ENCODE measurements at regions not wholly inside any gene's neighbourhood (a gene's known extent, or its start where the extent isn't known, plus 50 kb on each side); places are given as distances from the start of the nearest gene placed in this dataset.

GRCh38 chr13:33381180-33381579, 95.6 kb upstream of the STARD13 start:
- no peak overlapping the region for H3K14ac ChIP-seq (ENCODE audit: low read length)
- no CpG with 5 or more reads among the region's 5 CpGs for WGBS (ENCODE audit: extremely low coverage, insufficient coverage, insufficient read length)
- no peak overlapping the region for H2BK120ac ChIP-seq (ENCODE audit: insufficient read depth, low read length, poor library complexity)
- no peak overlapping the region for H3K18ac ChIP-seq (ENCODE audit: low read length)
- no peaks in the 10 kb centered on the region for H3K79me1 ChIP-seq (ENCODE audit: low read length)
- no peaks in the 10 kb centered on the region for H3K9me3 ChIP-seq (ENCODE audit: insufficient read depth, low read depth, low read length)
- H4K8ac ChIP-seq (ENCODE audit: low read depth, low read length): no peak overlapping the region
- H2BK5ac ChIP-seq (ENCODE audit: low read depth, low read length, poor library complexity): no peak overlapping the region
- peak in 1 of 2 donors; percentile 40 for DNase-seq
- no peak overlapping the region for H4K91ac ChIP-seq (ENCODE audit: low read depth, low read length)
- H2BK12ac ChIP-seq (ENCODE audit: low read length): no peak overlapping the region
- H3K79me2 ChIP-seq (ENCODE audit: control insufficient read depth, insufficient read depth, low read length, poor library complexity): no peaks in the 10 kb centered on the region
- H3K36me3 ChIP-seq (ENCODE audit: control insufficient read depth in 1 of 2, insufficient read depth in 2 of 2, low read length in 2 of 2): no peaks in the 10 kb centered on the region
- no peak overlapping the region for H2AFZ ChIP-seq (ENCODE audit: insufficient read depth, low read length, poor library complexity)
- H3K27ac ChIP-seq (ENCODE audit: low read depth, low read length): no peak overlapping the region
- H2AK5ac ChIP-seq (ENCODE audit: low read length): no peak overlapping the region
- no peak overlapping the region for H3K4me2 ChIP-seq (ENCODE audit: low read length)
- H3K4me3 ChIP-seq (ENCODE audit: low read depth, low read length): no peak overlapping the region
- H4K12ac ChIP-seq (ENCODE audit: low read depth, low read length): no peak overlapping the region
- no peaks in the 10 kb centered on the region for H3K4me1 ChIP-seq (ENCODE audit: control insufficient read depth in 1 of 2, insufficient read depth in 2 of 2, low read length in 2 of 2)
- H3K27me3 ChIP-seq (ENCODE audit: insufficient read depth, low read length): no peaks in the 10 kb centered on the region
- H3K9ac ChIP-seq (ENCODE audit: low read length): no peak overlapping the region
- no peak overlapping the region for H3K4ac ChIP-seq (ENCODE audit: low read depth, low read length)
- no peak overlapping the region for H3K23ac ChIP-seq (ENCODE audit: low read length)

- no peak overlapping the region for H3K4ac ChIP-seq (ENCODE audit: low read depth, low read length)
- no peak overlapping the region for H3K23ac ChIP-seq (ENCODE audit: low read length)
- H3K79me1 ChIP-seq (ENCODE audit: low read length): no peaks in the 10 kb centered on the region
- no peak overlapping the region for H2BK120ac ChIP-seq (ENCODE audit: insufficient read depth, low read length, poor library complexity)
- DNase-seq: peak; percentile 37 to 77
- H3K27ac ChIP-seq (ENCODE audit: low read depth, low read length): no peak overlapping the region
- no peak overlapping the region for H4K91ac ChIP-seq (ENCODE audit: low read depth, low read length)
- no peak overlapping the region for H3K4me3 ChIP-seq (ENCODE audit: low read depth, low read length)
- H3K4me2 ChIP-seq (ENCODE audit: low read length): no peak overlapping the region
- H3K18ac ChIP-seq (ENCODE audit: low read length): no peak overlapping the region
- no peaks in the 10 kb centered on the region for H3K27me3 ChIP-seq (ENCODE audit: insufficient read depth, low read length)
- no peak overlapping the region for H4K8ac ChIP-seq (ENCODE audit: low read depth, low read length)
- H3K36me3 ChIP-seq (ENCODE audit: control insufficient read depth in 1 of 2, insufficient read depth in 2 of 2, low read length in 2 of 2): no peaks in the 10 kb centered on the region
- no peak overlapping the region for H3K9ac ChIP-seq (ENCODE audit: low read length)
- H3K9me3 ChIP-seq (ENCODE audit: insufficient read depth, low read depth, low read length): no peaks in the 10 kb centered on the region
- no peak overlapping the region for H2AFZ ChIP-seq (ENCODE audit: insufficient read depth, low read length, poor library complexity)
- no peak overlapping the region for H4K12ac ChIP-seq (ENCODE audit: low read depth, low read length)
- H2BK12ac ChIP-seq (ENCODE audit: low read length): no peak overlapping the region
- no peak overlapping the region for H2AK5ac ChIP-seq (ENCODE audit: low read length)
- no peaks in the 10 kb centered on the region for H3K4me1 ChIP-seq (ENCODE audit: control insufficient read depth in 1 of 2, insufficient read depth in 2 of 2, low read length in 2 of 2)
- no peak overlapping the region for H2BK5ac ChIP-seq (ENCODE audit: low read depth, low read length, poor library complexity)
- no CpG with 5 or more reads among the region's 8 CpGs for WGBS (ENCODE audit: extremely low coverage, insufficient coverage, insufficient read length)
- H3K79me2 ChIP-seq (ENCODE audit: control insufficient read depth, insufficient read depth, low read length, poor library complexity): no peaks in the 10 kb centered on the region
- no peak overlapping the region for H3K14ac ChIP-seq (ENCODE audit: low read length)
Measured at GRCh38 chr13:33381906-33382305, 96.4 kb upstream of the STARD13 start.

GRCh38 chr13:33383724-33384577, 98.4 kb upstream of the STARD13 start:
- Histone ChIP-seq H3K27me3 (ENCODE audit: insufficient read depth, low read length) (no peaks in the 10 kb centered on the region), H3K4me2 (ENCODE audit: low read length) (no peak overlapping the region), H3K14ac (ENCODE audit: low read length) (no peak overlapping the region), H4K8ac (ENCODE audit: low read depth, low read length) (no peak overlapping the region), H2BK5ac (ENCODE audit: low read depth, low read length, poor library complexity) (no peak overlapping the region), H2BK120ac (ENCODE audit: insufficient read depth, low read length, poor library complexity) (no peak overlapping the region), H4K91ac (ENCODE audit: low read depth, low read length) (no peak overlapping the region), H3K4me3 (ENCODE audit: low read depth, low read length) (no peak overlapping the region), H3K9ac (ENCODE audit: low read length) (no peak overlapping the region), H3K4ac (ENCODE audit: low read depth, low read length) (no peak overlapping the region), H2BK12ac (ENCODE audit: low read length) (no peak overlapping the region), H3K18ac (ENCODE audit: low read length) (no peak overlapping the region), H3K27ac (ENCODE audit: low read depth, low read length) (no peak overlapping the region), H4K12ac (ENCODE audit: low read depth, low read length) (no peak overlapping the region), H3K9me3 (ENCODE audit: insufficient read depth, low read depth, low read length) (no peaks in the 10 kb centered on the region), H3K23ac (ENCODE audit: low read length) (no peak overlapping the region), H3K79me2 (ENCODE audit: control insufficient read depth, insufficient read depth, low read length, poor library complexity) (no peaks in the 10 kb centered on the region), H3K36me3 (ENCODE audit: control insufficient read depth in 1 of 2, insufficient read depth in 2 of 2, low read length in 2 of 2) (no peaks in the 10 kb centered on the region), H3K4me1 (ENCODE audit: control insufficient read depth in 1 of 2, insufficient read depth in 2 of 2, low read length in 2 of 2) (no peaks in the 10 kb centered on the region), H3K79me1 (ENCODE audit: low read length) (no peaks in the 10 kb centered on the region), H2AK5ac (ENCODE audit: low read length) (no peak overlapping the region), H2AFZ (ENCODE audit: insufficient read depth, low read length, poor library complexity) (no peak overlapping the region)
- no peak for DNase-seq
- WGBS (ENCODE audit: extremely low coverage, insufficient coverage, insufficient read length): no CpG with 5 or more reads among the region's 12 CpGs

DNA sequence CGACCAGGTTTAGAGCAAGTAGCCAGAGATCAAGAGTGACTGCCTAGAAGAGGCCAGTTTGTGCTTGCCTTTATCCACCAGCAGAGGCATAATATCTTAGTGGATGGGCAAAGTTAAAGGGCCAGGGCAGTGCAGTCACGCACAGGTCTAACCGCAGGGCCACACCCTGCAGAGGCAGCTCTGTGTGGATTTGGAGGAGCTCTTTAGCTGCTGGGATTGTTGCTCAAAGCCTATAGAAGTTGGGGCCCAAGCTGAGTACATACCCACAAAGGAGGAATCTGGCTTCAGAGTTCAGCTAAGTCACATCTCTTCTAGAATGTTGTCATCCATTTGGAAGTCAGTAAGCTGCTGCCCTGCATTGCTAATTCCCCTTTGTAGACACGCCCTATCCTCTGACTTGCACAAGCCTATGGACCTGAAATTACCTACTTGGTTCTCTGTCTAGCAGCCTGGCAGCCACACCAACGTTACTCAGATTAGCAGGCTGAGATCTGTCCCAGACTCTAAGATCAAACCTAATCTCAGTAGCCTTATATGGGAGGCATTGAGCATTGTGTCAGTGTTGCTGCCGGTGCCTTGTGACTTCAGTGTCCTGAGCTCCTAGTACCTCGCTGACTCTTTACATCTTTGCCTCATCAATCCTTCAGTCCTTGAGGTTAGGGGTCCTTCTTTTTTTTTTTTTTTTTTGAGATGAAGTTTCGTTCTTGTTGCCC, 102.9 kb upstream of the STARD13 start:
- H3K36me3 ChIP-seq (ENCODE audit: control insufficient read depth in 1 of 2, insufficient read depth in 2 of 2, low read length in 2 of 2): no peaks in the 10 kb centered on the region
- H2BK120ac ChIP-seq (ENCODE audit: insufficient read depth, low read length, poor library complexity): no peak overlapping the region
- H3K79me2 ChIP-seq (ENCODE audit: control insufficient read depth, insufficient read depth, low read length, poor library complexity): no peaks in the 10 kb centered on the region
- no peak overlapping the region for H3K9ac ChIP-seq (ENCODE audit: low read length)
- H4K8ac ChIP-seq (ENCODE audit: low read depth, low read length): no peak overlapping the region
- no peak overlapping the region for H4K91ac ChIP-seq (ENCODE audit: low read depth, low read length)
- H2AFZ ChIP-seq (ENCODE audit: insufficient read depth, low read length, poor library complexity): no peak overlapping the region
- no peak overlapping the region for H3K27ac ChIP-seq (ENCODE audit: low read depth, low read length)
- H4K12ac ChIP-seq (ENCODE audit: low read depth, low read length): no peak overlapping the region
- no peak overlapping the region for H3K18ac ChIP-seq (ENCODE audit: low read length)
- WGBS (ENCODE audit: extremely low coverage, insufficient coverage, insufficient read length): no CpG with 5 or more reads among the region's 8 CpGs
- H3K23ac ChIP-seq (ENCODE audit: low read length): no peak overlapping the region
- DNase-seq: no peak
- no peak overlapping the region for H3K4me2 ChIP-seq (ENCODE audit: low read length)
- no peak overlapping the region for H3K14ac ChIP-seq (ENCODE audit: low read length)
- H3K79me1 ChIP-seq (ENCODE audit: low read length): no peaks in the 10 kb centered on the region
- H2AK5ac ChIP-seq (ENCODE audit: low read length): no peak overlapping the region
- no peaks in the 10 kb centered on the region for H3K9me3 ChIP-seq (ENCODE audit: insufficient read depth, low read depth, low read length)
- H3K4me3 ChIP-seq (ENCODE audit: low read depth, low read length): no peak overlapping the region
- H2BK5ac ChIP-seq (ENCODE audit: low read depth, low read length, poor library complexity): no peak overlapping the region
- no peaks in the 10 kb centered on the region for H3K27me3 ChIP-seq (ENCODE audit: insufficient read depth, low read length)
- H3K4me1 ChIP-seq (ENCODE audit: control insufficient read depth in 1 of 2, insufficient read depth in 2 of 2, low read length in 2 of 2): no peaks in the 10 kb centered on the region
- no peak overlapping the region for H3K4ac ChIP-seq (ENCODE audit: low read depth, low read length)
- H2BK12ac ChIP-seq (ENCODE audit: low read length): no peak overlapping the region

Data from trophoblast cell (in vitro differentiated cells and primary cell).